Activated CD8-positive, alpha-beta memory T cell treated with anti-CD3 and anti-CD28 coated beads, Interleukin-2, amount 50 U/mL, for 24 hours (primary cell): ENCODE measurements at regions not wholly inside any gene's neighbourhood (a gene's known extent, or its start where the extent isn't known, plus 50 kb on each side); places are given as distances from the start of the nearest gene placed in this dataset.
"Not testable (repeated sequence)": the region's sequence is repeated elsewhere in the genome, so short reads cannot be mapped to it uniquely, and the experiment has no call there.

Experiments
- DNase-seq: peaks from one replicate; pipeline ENCODE4 v3.0.0-alpha.2; 2020; ENCODE audit errors: extremely low read depth

- no peak for DNase-seq
These were observed 55.0 kb upstream of the CXXC4 start for GRCh38 chr4:104549736-104550135.

GRCh38 chr4:104559502-104559901 lies 64.8 kb upstream of the CXXC4 start:
- no peak for DNase-seq

GRCh38 chr4:104571341-104571740 lies 76.6 kb upstream of the CXXC4 start:
- DNase-seq, result no peak

- DNase-seq, result no peak
These were observed 79.7 kb upstream of the CXXC4 start for GRCh38 chr4:104574371-104574770.

- DNase-seq, result no peak
These were observed 80.6 kb upstream of the CXXC4 start for GRCh38 chr4:104575278-104575677.

GRCh38 chr4:104577405-104577804 lies 82.7 kb upstream of the CXXC4 start:
- no peak for DNase-seq

- not testable (repeated sequence) for DNase-seq
These were observed 86.8 kb upstream of the CXXC4 start for GRCh38 chr4:104581476-104581875.

- not testable (repeated sequence) for DNase-seq
These were observed 87.4 kb upstream of the CXXC4 start for GRCh38 chr4:104582056-104582455.

- DNase-seq, result no peak
These were observed 94.7 kb upstream of the CXXC4 start for GRCh38 chr4:104589264-104589868.

- DNase-seq, result no peak
These were observed 96.8 kb upstream of the CXXC4 start for GRCh38 chr4:104591510-104591911.

GRCh38 chr4:104592183-104592582 lies 97.5 kb upstream of the CXXC4 start:
- no peak for DNase-seq

GRCh38 chr4:104593019-104593418 lies 98.3 kb upstream of the CXXC4 start:
- DNase-seq, result no peak

- DNase-seq, result no peak
These were observed 101.5 kb upstream of the CXXC4 start for GRCh38 chr4:104596189-104596588.

GRCh38 chr4:104615496-104615895 lies 120.8 kb upstream of the CXXC4 start:
- no peak for DNase-seq

- no peak for DNase-seq
These were observed 121.2 kb upstream of the CXXC4 start for GRCh38 chr4:104615926-104616325.

- no peak for DNase-seq
These were observed 121.7 kb upstream of the CXXC4 start for GRCh38 chr4:104616401-104616820.

GRCh38 chr4:104625706-104626105 lies 131.0 kb upstream of the CXXC4 start:
- DNase-seq, result no peak

GRCh38 chr4:104629601-104630000 lies 134.9 kb upstream of the CXXC4 start:
- DNase-seq, result no peak

GRCh38 chr4:104630272-104630671 lies 135.6 kb upstream of the CXXC4 start:
- DNase-seq, result no peak

GRCh38 chr4:104631000-104631399 lies 136.3 kb upstream of the CXXC4 start:
- no peak for DNase-seq

- no peak for DNase-seq
These were observed 146.7 kb upstream of the CXXC4 start for GRCh38 chr4:104641418-104641817.

GRCh38 chr4:104642521-104642920 lies 147.8 kb upstream of the CXXC4 start:
- no peak for DNase-seq

GRCh38 chr4:104643805-104644204 lies 149.1 kb upstream of the CXXC4 start:
- no peak for DNase-seq

- no peak for DNase-seq
These were observed 154.9 kb upstream of the CXXC4 start for GRCh38 chr4:104649631-104650030.
